BLaER1 treated with 17β-estradiol and CSF1 and Interleukin-3, amounts not matched to agents 10 nM and 100 nM (cell line): ENCODE measurements at regions not wholly inside any gene's neighbourhood (a gene's known extent, or its start where the extent isn't known, plus 50 kb on each side); places are given as distances from the start of the nearest gene placed in this dataset.
"Not testable (repeated sequence)": the region's sequence is repeated elsewhere in the genome, so short reads cannot be mapped to it uniquely, and the experiment has no call there.

ENCODE experiments used
- H3K27ac ChIP-seq, 11 experiments: shearing (Covaris generic); formaldehyde crosslinking; 2 replicates each; pipeline ENCODE4 v1.8.1; 2022
- H3K27me3 ChIP-seq, 11 experiments: shearing (Covaris generic); formaldehyde crosslinking; 2 replicates each; pipeline ENCODE4 v1.8.1; 2022
- H3K36me3 ChIP-seq, 11 experiments: shearing (Covaris generic); formaldehyde crosslinking; 2 replicates each; pipeline ENCODE4 v1.8.1; 2022
- H3K4me1 ChIP-seq, 10 experiments: shearing (Covaris generic); formaldehyde crosslinking; 2 replicates each; pipeline ENCODE4 v1.8.1; 2022
- H3K4me2 ChIP-seq, 11 experiments: shearing (Covaris generic); formaldehyde crosslinking; 2 replicates each; pipeline ENCODE4 v1.8.1; 2022
- H3K4me3 ChIP-seq, 10 experiments: shearing (Covaris generic); formaldehyde crosslinking; 2 replicates each; pipeline ENCODE4 v1.8.1; 2022
- H3K9ac ChIP-seq, 11 experiments: shearing (Covaris generic); formaldehyde crosslinking; 2 replicates each; pipeline ENCODE4 v1.8.1; 2022
- H3K9me3 ChIP-seq, 11 experiments: shearing (Covaris generic); formaldehyde crosslinking; replicated peaks in 1 of 11; 2 replicates each; pipeline ENCODE4 v1.8.1; 2022
- H4K20me1 ChIP-seq, 11 experiments: shearing (Covaris generic); formaldehyde crosslinking; 2 replicates each; pipeline ENCODE4 v1.8.1; 2022
- Cebpa-rat ChIP-seq, 11 experiments: shearing (Covaris generic); IDR thresholded peaks; 2 replicates each; pipeline ENCODE4 v1.8.1; 2022

DNA sequence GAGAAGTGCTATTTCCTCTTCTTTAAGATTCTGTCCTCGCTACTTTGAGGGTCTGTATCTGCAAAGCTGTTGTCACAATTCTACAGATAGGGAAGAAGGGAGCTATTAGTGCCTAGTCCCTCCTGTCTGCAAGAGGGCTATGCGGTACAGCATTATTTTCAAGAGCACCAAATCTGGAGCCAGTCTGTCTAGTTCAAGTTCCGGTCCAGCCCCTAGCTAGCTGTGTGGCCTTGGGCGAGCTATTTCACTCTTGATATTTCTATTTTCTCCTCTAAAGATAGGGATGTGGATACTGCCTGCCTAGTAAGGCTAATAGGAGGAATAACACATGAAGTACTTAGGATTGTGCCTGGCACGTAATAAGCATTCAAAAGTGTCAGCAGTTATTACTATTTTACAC, 272.4 kb downstream of the KCNE4 start:
- Histone ChIP-seq H3K9me3 (peaks cover 0 to 9% (median 5%) of the 10 kb centered on the region in 11 experiments; a peak in 6 of 22 replicates), H3K36me3 (no peaks in the 10 kb centered on the region), H3K9ac (no peak overlapping the region), H4K20me1 (no peaks in the 10 kb centered on the region), H3K4me3 (no peak overlapping the region), H3K4me2 (peak overlapping the region in 9 of 11 experiments; percentile 0 to 31 (median 17); a peak in 7 of 22 replicates), H3K27ac (no peak overlapping the region), H3K4me1 (peaks cover 0 to 13% (median 6%) of the 10 kb centered on the region in 10 experiments; a peak in 10 of 20 replicates), H3K27me3 (no peaks in the 10 kb centered on the region)
- no peak for TF ChIP-seq Cebpa-rat (IDR thresholded peaks at IDR 0.05)

- Histone ChIP-seq H3K9ac (no peak overlapping the region), H3K4me1 (peaks cover 0 to 13% (median 6%) of the 10 kb centered on the region in 10 experiments; a peak in 10 of 20 replicates), H3K27ac (no peak overlapping the region), H3K27me3 (no peaks in the 10 kb centered on the region), H3K9me3 (peaks cover 0 to 11% (median 5%) of the 10 kb centered on the region in 11 experiments; a peak in 7 of 22 replicates), H3K36me3 (no peaks in the 10 kb centered on the region), H4K20me1 (no peaks in the 10 kb centered on the region), H3K4me2 (no peak overlapping the region), H3K4me3 (no peak overlapping the region)
- no peak for TF ChIP-seq Cebpa-rat (IDR thresholded peaks at IDR 0.05)
These were observed 273.6 kb downstream of the SCG2 start for GRCh38 chr2:223328578-223328977.

DNA sequence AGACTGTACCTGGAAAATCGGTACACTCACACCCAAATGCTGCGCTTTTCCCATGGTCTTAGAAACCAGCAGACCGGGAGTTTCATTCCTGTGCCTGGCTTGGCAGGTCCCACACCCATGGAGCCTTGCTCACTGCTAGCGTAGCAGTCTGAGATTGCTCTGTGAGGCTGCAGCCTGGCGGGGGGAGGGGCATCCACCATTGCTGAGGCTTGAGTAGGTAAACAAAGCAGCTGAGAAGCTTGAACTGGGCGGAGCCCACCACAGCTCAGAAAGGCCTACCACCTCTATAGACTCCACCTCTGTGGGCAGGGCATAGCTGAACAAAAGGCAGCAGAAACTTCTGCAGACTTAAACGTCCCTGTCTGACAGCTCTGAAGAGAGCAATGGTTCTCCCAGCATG, 271.4 kb downstream of the SCG2 start:
- H3K36me3 ChIP-seq, H3K4me1 ChIP-seq, H3K9ac ChIP-seq, H3K27me3 ChIP-seq, H3K4me3 ChIP-seq, H3K4me2 ChIP-seq, H3K27ac ChIP-seq, H4K20me1 ChIP-seq: not testable (repeated sequence)
- peaks cover 0 to 11% (median 5%) of the 10 kb centered on the region in 11 experiments; a peak in 7 of 22 replicates for H3K9me3 ChIP-seq

DNA sequence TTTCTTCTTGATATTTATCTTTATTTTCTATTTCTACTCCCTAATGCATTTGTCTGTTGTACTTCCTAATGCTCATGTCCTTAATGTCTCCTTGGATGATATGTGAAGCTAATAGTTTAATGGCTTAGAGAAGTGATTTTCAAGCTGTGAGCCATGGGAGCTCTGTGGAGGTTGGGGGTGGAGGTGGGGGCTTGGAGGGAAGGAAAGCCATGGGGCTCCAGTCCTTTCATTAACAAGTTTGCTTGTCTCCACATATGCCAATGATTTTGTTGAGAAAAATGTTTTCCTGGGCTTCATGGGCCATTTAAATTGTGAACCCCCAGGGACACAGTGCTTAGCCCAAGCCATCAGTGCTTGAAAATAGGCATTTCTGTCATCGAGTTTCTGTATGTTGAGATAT, 264.1 kb downstream of the SCG2 start:
- no peaks in the 10 kb centered on the region for H4K20me1 ChIP-seq
- H3K27me3 ChIP-seq, result no peaks in the 10 kb centered on the region
- H3K9me3 ChIP-seq, result no peaks in the 10 kb centered on the region
- no peak overlapping the region for H3K4me3 ChIP-seq
- no peak overlapping the region for H3K4me2 ChIP-seq
- no peak overlapping the region for H3K27ac ChIP-seq
- no peak overlapping the region for H3K9ac ChIP-seq
- H3K4me1 ChIP-seq, result no peaks in the 10 kb centered on the region
- TF ChIP-seq Cebpa-rat (IDR thresholded peaks at IDR 0.05), result no peak
- H3K36me3 ChIP-seq, result no peaks in the 10 kb centered on the region

DNA sequence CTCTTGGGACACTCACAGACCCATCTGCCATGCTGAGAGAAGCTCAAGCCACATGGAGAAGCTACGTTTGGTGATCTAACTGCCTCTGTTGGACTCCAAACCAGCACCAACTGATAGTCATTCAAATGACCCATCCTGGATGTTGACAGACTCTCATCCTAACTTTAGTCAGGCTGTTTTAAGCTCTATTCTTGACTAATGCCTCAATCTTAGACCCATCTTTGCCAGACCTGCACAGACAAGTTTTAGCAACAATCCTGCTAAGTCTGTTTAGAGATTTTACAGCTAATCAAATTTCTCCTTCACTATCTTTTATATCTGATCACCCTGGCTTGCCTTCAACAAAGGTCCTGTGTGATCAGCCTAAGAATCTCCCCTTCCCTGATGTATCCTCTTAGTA, 245.1 kb downstream of the SCG2 start:
- H3K4me3 ChIP-seq, result no peak overlapping the region
- no peak for TF ChIP-seq Cebpa-rat (IDR thresholded peaks at IDR 0.05)
- H3K4me2 ChIP-seq, result no peak overlapping the region
- no peaks in the 10 kb centered on the region for H4K20me1 ChIP-seq
- H3K9ac ChIP-seq, result no peak overlapping the region
- H3K36me3 ChIP-seq, result no peaks in the 10 kb centered on the region
- H3K27ac ChIP-seq, result no peak overlapping the region
- H3K4me1 ChIP-seq, result no peaks in the 10 kb centered on the region
- H3K27me3 ChIP-seq, result no peaks in the 10 kb centered on the region
- H3K9me3 ChIP-seq, result peaks cover 0 to 29% (median 19%) of the 10 kb centered on the region in 11 experiments; a peak in 17 of 22 replicates

DNA sequence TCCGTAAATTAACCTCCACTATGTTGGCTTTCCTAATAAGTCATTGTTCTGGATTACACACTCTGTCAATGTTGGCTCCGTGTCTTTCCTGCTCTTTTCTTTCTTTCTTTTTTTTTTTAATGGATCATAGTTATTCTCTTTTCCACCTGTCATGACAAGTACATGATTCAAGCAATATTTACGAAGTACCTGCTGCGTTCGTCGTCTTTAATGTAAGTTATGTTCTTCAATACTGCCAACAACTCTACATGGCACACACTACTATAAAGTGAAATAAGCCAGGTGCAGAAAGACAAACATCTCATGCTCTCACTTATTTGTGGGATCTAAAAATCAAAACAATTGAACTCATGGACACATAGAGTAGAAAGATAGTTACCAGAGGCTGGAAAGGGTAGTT, 239.1 kb downstream of the SCG2 start:
- Histone ChIP-seq H3K4me2 (no peak overlapping the region), H3K27me3 (no peaks in the 10 kb centered on the region), H3K9ac (no peak overlapping the region), H3K9me3 (peaks cover 0 to 18% (median 11%) of the 10 kb centered on the region in 11 experiments; a peak in 15 of 22 replicates), H3K4me3 (no peak overlapping the region), H4K20me1 (no peaks in the 10 kb centered on the region), H3K36me3 (no peaks in the 10 kb centered on the region), H3K27ac (no peak overlapping the region), H3K4me1 (no peaks in the 10 kb centered on the region)
- TF ChIP-seq Cebpa-rat (IDR thresholded peaks at IDR 0.05), result no peak

- H3K9ac ChIP-seq, result no peak overlapping the region
- no peaks in the 10 kb centered on the region for H3K27me3 ChIP-seq
- H3K4me2 ChIP-seq, result no peak overlapping the region
- no peak overlapping the region for H3K27ac ChIP-seq
- H3K4me1 ChIP-seq, result no peaks in the 10 kb centered on the region
- no peak overlapping the region for H3K4me3 ChIP-seq
- no peaks in the 10 kb centered on the region for H3K36me3 ChIP-seq
- TF ChIP-seq Cebpa-rat (IDR thresholded peaks at IDR 0.05), result no peak
- no peaks in the 10 kb centered on the region for H4K20me1 ChIP-seq
- H3K9me3 ChIP-seq, result peaks cover 0 to 7% (median 4%) of the 10 kb centered on the region in 11 experiments; a peak in 12 of 22 replicates
These were observed 236.9 kb downstream of the SCG2 start for GRCh38 chr2:223365158-223365679.

DNA sequence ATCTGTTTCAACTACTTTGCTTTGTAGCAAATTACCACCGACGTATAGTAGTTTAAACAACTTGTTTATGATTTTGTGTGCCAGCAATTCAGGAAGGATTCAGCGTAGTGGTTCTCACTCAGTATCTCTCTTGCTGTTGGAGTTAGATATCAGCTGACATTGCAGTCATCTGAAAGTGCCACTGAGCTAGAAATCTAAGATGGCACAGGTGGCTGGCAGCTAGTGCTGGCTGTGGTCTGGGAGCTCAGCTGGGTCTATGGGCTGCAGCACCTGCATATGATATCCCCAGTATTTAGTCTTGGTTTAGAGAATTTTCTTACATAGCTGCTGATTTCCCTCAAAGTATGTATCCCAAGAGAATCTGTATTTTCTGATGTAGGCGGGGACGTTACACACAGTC, 235.6 kb downstream of the SCG2 start:
- Histone ChIP-seq H3K4me2 (no peak overlapping the region), H3K9me3 (0 out of 22 replicates have a peak, but pooled peaks cover 0 to 3% (median 0%) of the 10 kb centered on the region in 11 experiments), H3K4me3 (no peak overlapping the region), H3K27ac (no peak overlapping the region), H3K9ac (no peak overlapping the region), H3K27me3 (no peaks in the 10 kb centered on the region), H4K20me1 (no peaks in the 10 kb centered on the region), H3K4me1 (no peaks in the 10 kb centered on the region), H3K36me3 (no peaks in the 10 kb centered on the region)
- TF ChIP-seq Cebpa-rat (IDR thresholded peaks at IDR 0.05), result no peak

DNA sequence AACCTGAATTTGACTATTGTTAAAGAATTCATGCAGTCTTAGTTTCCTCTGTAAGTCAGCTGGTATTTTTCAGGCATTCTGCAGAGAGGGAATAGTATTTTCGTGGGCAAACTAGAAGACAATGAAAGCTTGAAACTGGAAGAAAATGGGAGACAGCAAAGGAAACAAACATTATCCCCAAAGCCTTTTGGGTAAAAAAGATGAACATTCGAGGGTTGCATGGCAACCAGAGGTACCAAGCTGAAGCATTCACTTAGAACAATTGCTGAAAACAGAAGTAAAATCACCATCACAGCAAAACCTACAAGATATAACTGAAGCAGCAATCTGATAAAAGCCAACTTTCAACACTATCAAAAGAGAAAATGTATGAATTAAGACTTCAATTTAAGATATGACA, 233.7 kb downstream of the SCG2 start:
- no peak overlapping the region for H3K4me3 ChIP-seq
- TF ChIP-seq Cebpa-rat (IDR thresholded peaks at IDR 0.05), result no peak
- H3K9me3 ChIP-seq, result no peaks in the 10 kb centered on the region
- no peak overlapping the region for H3K27ac ChIP-seq
- H3K27me3 ChIP-seq, result no peaks in the 10 kb centered on the region
- H3K9ac ChIP-seq, result no peak overlapping the region
- H3K36me3 ChIP-seq, result no peaks in the 10 kb centered on the region
- H3K4me1 ChIP-seq, result no peaks in the 10 kb centered on the region
- H3K4me2 ChIP-seq, result no peak overlapping the region
- no peaks in the 10 kb centered on the region for H4K20me1 ChIP-seq

- H3K4me2 ChIP-seq, result no peak overlapping the region
- H4K20me1 ChIP-seq, result no peaks in the 10 kb centered on the region
- no peak for TF ChIP-seq Cebpa-rat (IDR thresholded peaks at IDR 0.05)
These were observed 232.3 kb downstream of the SCG2 start for GRCh38 chr2:223369889-223370288.

More at GRCh38 chr2:223369889-223370288, 232.3 kb downstream of the SCG2 start:
- H3K36me3 ChIP-seq, result no peaks in the 10 kb centered on the region
- no peaks in the 10 kb centered on the region for H3K9me3 ChIP-seq
- H3K27me3 ChIP-seq, result no peaks in the 10 kb centered on the region
- no peak overlapping the region for H3K27ac ChIP-seq
- no peaks in the 10 kb centered on the region for H3K4me1 ChIP-seq
- H3K9ac ChIP-seq, result no peak overlapping the region
- no peak overlapping the region for H3K4me3 ChIP-seq
